ENCODE measurements at regions not wholly inside any gene's neighbourhood (a gene's known extent, or its start where the extent isn't known, plus 50 kb on each side); places are given as distances from the start of the nearest gene placed in this dataset.

- TF ChIP-seq POLR2A (IDR thresholded peaks at IDR 0.05; ENCODE audit: low read depth, low read length), result no peak
- TF ChIP-seq MAX (IDR thresholded peaks at IDR 0.05; ENCODE audit: low read depth, low read length), result no peak
- no peak for TF ChIP-seq TCF7 (IDR thresholded peaks at IDR 0.05; ENCODE audit: borderline replicate concordance)
- TF ChIP-seq NFIC (IDR thresholded peaks at IDR 0.05; ENCODE audit: low read depth, low read length), result no peak
- TF ChIP-seq SPI1 (IDR thresholded peaks at IDR 0.05; ENCODE audit: borderline replicate concordance, insufficient read depth, low read depth, low read length), result no peak
These were observed 92.5 kb upstream of the CUX1 start for GRCh38 chr7:101724957-101725356.
